ENCODE measurements at regions not wholly inside any gene's neighbourhood (a gene's known extent, or its start where the extent isn't known, plus 50 kb on each side); places are given as distances from the start of the nearest gene placed in this dataset.

DNA sequence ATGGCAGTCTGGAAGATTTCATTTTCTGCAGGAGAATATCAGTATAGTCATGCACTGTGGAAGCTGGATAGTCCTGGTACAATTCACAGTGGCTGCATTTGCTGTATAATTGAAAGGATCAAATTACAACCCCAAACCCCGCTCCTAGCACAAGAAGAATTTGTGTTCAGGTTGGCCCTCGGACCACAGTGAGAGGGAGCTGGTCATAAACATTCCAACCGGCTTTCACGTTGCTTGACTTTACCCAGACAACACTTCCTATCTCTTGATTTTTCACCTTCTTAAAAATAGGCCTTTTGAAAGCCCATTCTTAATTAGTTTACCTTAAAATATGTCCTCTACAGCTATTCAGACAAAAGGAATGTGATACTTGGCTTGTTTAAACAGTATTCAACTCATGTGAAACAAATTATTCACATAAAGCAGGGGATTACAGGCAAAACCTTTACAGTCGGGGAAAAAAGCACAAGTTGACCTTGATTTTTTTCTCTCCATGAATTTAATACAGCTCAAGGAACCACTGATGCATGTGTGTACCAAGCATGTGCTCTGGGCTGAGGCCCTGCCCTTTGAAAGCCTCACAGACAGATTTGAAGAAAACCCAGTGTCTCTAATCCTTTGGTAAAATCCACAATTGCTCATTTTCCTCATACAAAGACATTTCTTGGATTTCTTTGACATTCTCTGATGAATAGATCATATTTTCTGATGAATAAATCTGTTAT, 143.0 kb upstream of the SOX11 start:
- no peak for TF ChIP-seq FOXK2 (IDR thresholded peaks at IDR 0.05)
- TF ChIP-seq, protein P1, sequence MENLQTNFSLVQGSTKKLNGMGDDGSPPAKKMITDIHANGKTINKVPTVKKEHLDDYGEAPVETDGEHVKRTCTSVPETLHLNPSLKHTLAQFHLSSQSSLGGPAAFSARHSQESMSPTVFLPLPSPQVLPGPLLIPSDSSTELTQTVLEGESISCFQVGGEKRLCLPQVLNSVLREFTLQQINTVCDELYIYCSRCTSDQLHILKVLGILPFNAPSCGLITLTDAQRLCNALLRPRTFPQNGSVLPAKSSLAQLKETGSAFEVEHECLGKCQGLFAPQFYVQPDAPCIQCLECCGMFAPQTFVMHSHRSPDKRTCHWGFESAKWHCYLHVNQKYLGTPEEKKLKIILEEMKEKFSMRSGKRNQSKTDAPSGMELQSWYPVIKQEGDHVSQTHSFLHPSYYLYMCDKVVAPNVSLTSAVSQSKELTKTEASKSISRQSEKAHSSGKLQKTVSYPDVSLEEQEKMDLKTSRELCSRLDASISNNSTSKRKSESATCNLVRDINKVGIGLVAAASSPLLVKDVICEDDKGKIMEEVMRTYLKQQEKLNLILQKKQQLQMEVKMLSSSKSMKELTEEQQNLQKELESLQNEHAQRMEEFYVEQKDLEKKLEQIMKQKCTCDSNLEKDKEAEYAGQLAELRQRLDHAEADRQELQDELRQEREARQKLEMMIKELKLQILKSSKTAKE (CRISPR knock-in tag; IDR thresholded peaks at IDR 0.05; ENCODE audit: borderline replicate concordance): no peak
